ENCODE measurements at regions not wholly inside any gene's neighbourhood (a gene's known extent, or its start where the extent isn't known, plus 50 kb on each side); places are given as distances from the start of the nearest gene placed in this dataset.
"Not testable (repeated sequence)": the region's sequence is repeated elsewhere in the genome, so short reads cannot be mapped to it uniquely, and the experiment has no call there.

GRCh38 chr6:144566868-144567615 is 281.9 kb downstream of the UTRN start:
- Histone ChIP-seq H3K27ac (no peak overlapping the region), H3K4me1 (no peaks in the 10 kb centered on the region), H3K4me3 (no peak overlapping the region), H3K36me3 (peaks cover 0 to 4% (median 3%) of the 10 kb centered on the region in 3 donors), H3K9me3 (no peaks in the 10 kb centered on the region), H3K27me3 (no peaks in the 10 kb centered on the region)
- 95 to 98% methylated on average over 3 of the region's 3 CpGs for WGBS, 2 donors
- TF ChIP-seq CTCF (IDR thresholded peaks at IDR 0.05), result no peak
- no peak for FAIRE-seq
- no peak for ATAC-seq
- no peak for DNase-seq
- intact Hi-C loops (cut with DNase I), result no loop called here

DNA sequence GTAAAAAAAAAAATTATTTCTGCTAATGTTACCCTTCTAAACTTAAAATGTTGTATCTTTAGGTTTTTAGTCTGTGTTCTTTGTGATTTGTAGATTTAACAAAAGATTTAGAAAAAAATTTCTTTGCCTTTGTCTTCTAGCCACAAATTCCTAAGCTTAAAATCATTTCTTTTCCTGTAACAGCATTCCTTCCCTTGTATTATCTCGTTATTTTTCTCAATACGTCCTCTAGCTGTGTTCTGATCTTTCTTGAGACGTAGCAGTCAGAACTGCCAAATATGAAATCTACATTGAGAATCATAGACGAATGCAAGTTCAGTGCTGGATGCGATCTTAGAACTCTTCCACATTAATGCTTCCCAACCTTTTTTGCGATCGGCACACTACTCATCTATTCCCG is 283.1 kb downstream of the UTRN start:
- no peak for TF ChIP-seq CTCF (IDR thresholded peaks at IDR 0.05)
- H3K4me3 ChIP-seq, result no peak overlapping the region
- no peaks in the 10 kb centered on the region for H3K9me3 ChIP-seq
- no peak for DNase-seq
- H3K36me3 ChIP-seq, result peaks cover 0 to 4% (median 0%) of the 10 kb centered on the region in 3 donors
- no peaks in the 10 kb centered on the region for H3K27me3 ChIP-seq
- WGBS, 2 donors, result 91 to 95% methylated on average over 8 of the region's 8 CpGs
- intact Hi-C loops (cut with DNase I), result no loop called here
- ATAC-seq, result no peak
- H3K27ac ChIP-seq, result no peak overlapping the region
- no peak for FAIRE-seq
- no peaks in the 10 kb centered on the region for H3K4me1 ChIP-seq

DNA sequence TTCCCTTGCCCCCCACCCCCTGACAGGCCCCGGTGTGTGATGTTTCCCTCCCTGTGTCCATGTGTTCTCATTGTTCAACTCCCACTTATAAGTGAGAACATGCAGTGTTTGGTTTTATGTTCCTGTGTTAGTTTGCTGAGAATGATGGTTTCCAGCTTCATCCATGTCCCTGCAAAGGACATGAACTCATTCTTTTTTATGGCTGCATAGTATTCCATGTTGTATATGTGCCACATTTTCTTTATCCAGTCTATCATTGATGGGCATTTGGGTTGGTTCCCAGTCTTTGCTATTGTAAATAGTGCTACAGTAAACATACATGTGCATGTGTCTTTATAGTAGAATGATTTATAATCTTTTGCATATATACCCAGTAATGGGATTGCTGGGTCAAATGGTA is 287.4 kb downstream of the UTRN start:
- FAIRE-seq; H3K27ac ChIP-seq; ATAC-seq; DNase-seq; intact Hi-C loops (cut with DNase I); H3K4me3 ChIP-seq; H3K36me3 ChIP-seq; H3K4me1 ChIP-seq; H3K9me3 ChIP-seq; H3K27me3 ChIP-seq: not testable (repeated sequence)
- 100% methylated on average over 1 of the region's 1 CpG for WGBS, 2 donors

DNA sequence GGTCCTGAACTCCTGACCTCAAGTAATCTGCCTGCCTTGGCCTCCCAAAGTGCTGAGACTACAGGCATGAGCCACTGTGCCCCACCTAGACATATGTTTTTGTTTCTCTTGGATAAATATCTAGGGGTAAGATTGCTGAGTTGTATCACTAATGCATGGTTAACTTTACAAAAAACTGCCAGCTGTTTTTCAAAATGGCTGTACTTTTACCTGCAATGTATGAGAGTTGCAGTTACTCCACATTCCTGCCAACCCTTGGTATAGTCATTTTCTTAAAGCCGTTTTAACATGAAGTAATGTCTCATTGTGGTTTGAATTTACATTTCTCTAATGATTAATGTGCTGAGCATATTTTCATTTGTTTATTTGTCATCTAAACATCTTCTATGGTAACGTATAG is 289.7 kb downstream of the UTRN start:
- H3K4me1 ChIP-seq, result peaks cover 0 to 7% (median 0%) of the 10 kb centered on the region in 3 donors

GRCh38 chr6:144575327-144575726 is 290.2 kb downstream of the UTRN start:
- H3K27ac ChIP-seq, result no peak overlapping the region
- intact Hi-C loops (cut with DNase I), result no loop called here
- H3K36me3 ChIP-seq, result peaks cover 0 to 11% (median 0%) of the 10 kb centered on the region in 3 donors
- DNase-seq (no peak), ATAC-seq (no peak), FAIRE-seq (no peak)
- WGBS, 2 donors, result 86 to 96% methylated on average over 3 of the region's 3 CpGs
- peaks cover 0 to 7% (median 0%) of the 10 kb centered on the region in 3 donors for H3K4me1 ChIP-seq
- TF ChIP-seq CTCF (IDR thresholded peaks at IDR 0.05), result no peak
- no peaks in the 10 kb centered on the region for H3K9me3 ChIP-seq
- H3K27me3 ChIP-seq, result no peaks in the 10 kb centered on the region
- no peak overlapping the region for H3K4me3 ChIP-seq

More for the DNA sequence above, 289.7 kb downstream of the UTRN start:
- intact Hi-C loops (cut with DNase I), result no loop called here
- no peak for TF ChIP-seq CTCF (IDR thresholded peaks at IDR 0.05)
- Histone ChIP-seq H3K27me3 (no peaks in the 10 kb centered on the region), H3K27ac (no peak overlapping the region), H3K4me3 (no peak overlapping the region), H3K36me3 (peaks cover 0 to 11% (median 0%) of the 10 kb centered on the region in 3 donors), H3K9me3 (no peaks in the 10 kb centered on the region)
- 89 to 94% methylated on average over 2 of the region's 2 CpGs for WGBS, 2 donors
- ATAC-seq (no peak), FAIRE-seq (no peak), DNase-seq (no peak)
